GM18907 (cell line): ENCODE measurements at regions not wholly inside any gene's neighbourhood (a gene's known extent, or its start where the extent isn't known, plus 50 kb on each side); places are given as distances from the start of the nearest gene placed in this dataset.

Experiments
- ATAC-seq: cut with Tn5 transposase; IDR thresholded peaks from one replicate; pipeline ENCODE4 v1.9.1; 2021; ENCODE audit warnings: mild to moderate bottlenecking, moderate library complexity; ENCODE audit not compliant: unreplicated experiment

- no peak for ATAC-seq
These were observed 976.7 kb upstream of the TMEM132C start for GRCh38 chr12:127290251-127290650.

GRCh38 chr12:127292736-127293135, 974.2 kb upstream of the TMEM132C start:
- ATAC-seq = no peak

GRCh38 chr12:127293507-127294310, 973.3 kb upstream of the TMEM132C start:
- peak; percentile 55 for ATAC-seq

- no peak for ATAC-seq
These were observed 972.2 kb upstream of the TMEM132C start for GRCh38 chr12:127294651-127295210.

GRCh38 chr12:127295630-127296029, 971.3 kb upstream of the TMEM132C start:
- no peak for ATAC-seq

GRCh38 chr12:127296591-127296990, 970.4 kb upstream of the TMEM132C start:
- no peak for ATAC-seq

GRCh38 chr12:127297327-127297726, 969.6 kb upstream of the TMEM132C start:
- ATAC-seq = no peak

- ATAC-seq = no peak
These were observed 966.9 kb upstream of the TMEM132C start for GRCh38 chr12:127300075-127300474.

- ATAC-seq = no peak
These were observed 966.2 kb upstream of the TMEM132C start for GRCh38 chr12:127300753-127301152.

GRCh38 chr12:127301876-127302275, 965.1 kb upstream of the TMEM132C start:
- ATAC-seq = no peak

- ATAC-seq = no peak
These were observed 961.9 kb upstream of the TMEM132C start for GRCh38 chr12:127304751-127305725.

GRCh38 chr12:127306604-127307215, 960.3 kb upstream of the TMEM132C start:
- no peak for ATAC-seq

- no peak for ATAC-seq
These were observed 959.4 kb upstream of the TMEM132C start for GRCh38 chr12:127307528-127307927.

GRCh38 chr12:127308148-127308547, 958.8 kb upstream of the TMEM132C start:
- ATAC-seq = no peak

GRCh38 chr12:127310548-127310947, 956.4 kb upstream of the TMEM132C start:
- no peak for ATAC-seq

- ATAC-seq = no peak
These were observed 955.1 kb upstream of the TMEM132C start for GRCh38 chr12:127311720-127312364.

GRCh38 chr12:127324681-127325080, 942.3 kb upstream of the TMEM132C start:
- no peak for ATAC-seq

GRCh38 chr12:127327986-127328385, 939.0 kb upstream of the TMEM132C start:
- no peak for ATAC-seq

- ATAC-seq = no peak
These were observed 938.1 kb upstream of the TMEM132C start for GRCh38 chr12:127328867-127329266.

- no peak for ATAC-seq
These were observed 932.6 kb upstream of the TMEM132C start for GRCh38 chr12:127334365-127334764.
